ENCODE measurements at regions not wholly inside any gene's neighbourhood (a gene's known extent, or its start where the extent isn't known, plus 50 kb on each side); places are given as distances from the start of the nearest gene placed in this dataset.

- in situ Hi-C loops (cut with HindIII; ENCODE audit: extremely low pct_ligation_motif_present, low pct_unique_long_range_greater_than_20kb) (no loop called here), intact Hi-C loops (cut with micrococcal nuclease; ENCODE audit: unreplicated experiment) (no loop called here)
- Histone ChIP-seq H3K4me1 (ENCODE audit: insufficient read depth, low read length) (no peaks in the 10 kb centered on the region), H4K20me1 (ENCODE audit: insufficient read depth, low read length) (no peaks in the 10 kb centered on the region), H3K4me2 (ENCODE audit: low read depth, low read length) (no peak overlapping the region), H3K36me3 (replicated peaks in 1 of 2; ENCODE audit: control insufficient read depth in 1 of 2, insufficient read depth in 2 of 2, low read length in 2 of 2) (no peaks in the 10 kb centered on the region), H3K9me3 (ENCODE audit: low read length) (no peaks in the 10 kb centered on the region), H3K79me2 (ENCODE audit: insufficient read depth, low read length) (no peaks in the 10 kb centered on the region), H3K4me3 (replicated peaks in 1 of 3; ENCODE audit: insufficient read depth in 1 of 3, low read depth in 2 of 3, low read length in 3 of 3) (no peak overlapping the region), H2AFZ (ENCODE audit: low read length) (no peak overlapping the region), H3K27ac (ENCODE audit: extremely low read length, insufficient read depth, low read length) (no peak overlapping the region), H3K27me3 (ENCODE audit: control insufficient read depth in 1 of 2, insufficient read depth in 2 of 2, low read length in 2 of 2) (no peaks in the 10 kb centered on the region), H3K9ac (ENCODE audit: insufficient read depth, low read depth, low read length) (no peak overlapping the region)
- WGBS (ENCODE audit: low lambda C conversion rate): 1% methylated on average over 4 of the region's 4 CpGs
- no TSS peak for BruUV-seq (replicated peaks)
- TF ChIP-seq TAF15 (IDR thresholded peaks at IDR 0.05; ENCODE audit: low read depth, low read length, poor library complexity, severe bottlenecking): no peak
- TF ChIP-seq CSRNP2 (CRISPR knock-in tag; conservative IDR thresholded peaks at IDR 0.05; ENCODE audit: low read depth): no peak
- no peak for TF ChIP-seq ZNF562 (CRISPR knock-in tag; IDR thresholded peaks at IDR 0.05; ENCODE audit: borderline replicate concordance)
- POLR2A ChIA-PET: no interaction called here
- CTCF ChIA-PET (ENCODE audit: low intra/inter-chr PET ratio, low total read pairs): no interaction called here
- FAIRE-seq (no peak), DNase-seq (ENCODE audit: low spot score) (no peak), ATAC-seq (no peak)
These were observed 586.3 kb downstream of the TDRD15 start for GRCh38 chr2:21710031-21710430.

DNA sequence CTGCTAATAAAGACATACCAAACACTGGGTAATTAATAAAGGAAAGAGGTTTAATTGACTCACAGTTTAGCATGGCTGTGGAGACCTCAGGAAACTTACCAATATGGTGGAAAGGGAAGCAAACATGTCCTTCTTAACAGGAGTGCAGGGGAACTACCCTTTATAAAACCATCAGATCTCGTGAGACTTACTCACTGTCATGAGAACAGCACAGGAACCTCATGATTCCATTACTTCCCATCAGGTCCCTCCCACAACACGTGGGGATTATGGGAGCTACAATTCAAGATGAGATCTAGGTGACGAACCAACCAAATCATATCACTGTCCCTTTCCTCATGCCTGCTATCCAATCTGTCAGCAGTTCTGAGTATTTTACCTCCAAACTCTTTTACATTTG, 586.7 kb downstream of the TDRD15 start:
- ATAC-seq (no peak), DNase-seq (ENCODE audit: low spot score) (no peak), FAIRE-seq (no peak)
- Histone ChIP-seq H3K4me3 (replicated peaks in 1 of 3; ENCODE audit: insufficient read depth in 1 of 3, low read depth in 2 of 3, low read length in 3 of 3) (no peak overlapping the region), H3K9me3 (ENCODE audit: low read length) (no peaks in the 10 kb centered on the region), H3K27me3 (ENCODE audit: control insufficient read depth in 1 of 2, insufficient read depth in 2 of 2, low read length in 2 of 2) (no peaks in the 10 kb centered on the region), H3K36me3 (replicated peaks in 1 of 2; ENCODE audit: control insufficient read depth in 1 of 2, insufficient read depth in 2 of 2, low read length in 2 of 2) (no peaks in the 10 kb centered on the region), H2AFZ (ENCODE audit: low read length) (no peak overlapping the region), H4K20me1 (ENCODE audit: insufficient read depth, low read length) (no peaks in the 10 kb centered on the region), H3K27ac (ENCODE audit: extremely low read length, insufficient read depth, low read length) (no peak overlapping the region), H3K4me1 (ENCODE audit: insufficient read depth, low read length) (no peaks in the 10 kb centered on the region), H3K4me2 (ENCODE audit: low read depth, low read length) (no peak overlapping the region), H3K79me2 (ENCODE audit: insufficient read depth, low read length) (no peaks in the 10 kb centered on the region), H3K9ac (ENCODE audit: insufficient read depth, low read depth, low read length) (no peak overlapping the region)
- 0% methylated on average over 3 of the region's 3 CpGs for WGBS (ENCODE audit: low lambda C conversion rate)
- CTCF ChIA-PET (ENCODE audit: low intra/inter-chr PET ratio, low total read pairs): no interaction called here
- POLR2A ChIA-PET: no interaction called here
- in situ Hi-C loops (cut with HindIII; ENCODE audit: extremely low pct_ligation_motif_present, low pct_unique_long_range_greater_than_20kb) (no loop called here), intact Hi-C loops (cut with micrococcal nuclease; ENCODE audit: unreplicated experiment) (no loop called here)
- BruUV-seq (replicated peaks): no TSS peak
- TF ChIP-seq ZIK1 (CRISPR knock-in tag; IDR thresholded peaks at IDR 0.05; ENCODE audit: borderline replicate concordance, low read depth): no peak
- TF ChIP-seq FOXA1 (IDR thresholded peaks at IDR 0.05): no peak
- no peak for TF ChIP-seq FOXA1 (CRISPR knock-in tag; IDR thresholded peaks at IDR 0.05)
- TF ChIP-seq, protein P1, sequence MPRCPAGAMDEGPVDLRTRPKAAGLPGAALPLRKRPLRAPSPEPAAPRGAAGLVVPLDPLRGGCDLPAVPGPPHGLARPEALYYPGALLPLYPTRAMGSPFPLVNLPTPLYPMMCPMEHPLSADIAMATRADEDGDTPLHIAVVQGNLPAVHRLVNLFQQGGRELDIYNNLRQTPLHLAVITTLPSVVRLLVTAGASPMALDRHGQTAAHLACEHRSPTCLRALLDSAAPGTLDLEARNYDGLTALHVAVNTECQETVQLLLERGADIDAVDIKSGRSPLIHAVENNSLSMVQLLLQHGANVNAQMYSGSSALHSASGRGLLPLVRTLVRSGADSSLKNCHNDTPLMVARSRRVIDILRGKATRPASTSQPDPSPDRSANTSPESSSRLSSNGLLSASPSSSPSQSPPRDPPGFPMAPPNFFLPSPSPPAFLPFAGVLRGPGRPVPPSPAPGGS (CRISPR knock-in tag; IDR thresholded peaks at IDR 0.05): no peak
- TF ChIP-seq SP2 (CRISPR knock-in tag; IDR thresholded peaks at IDR 0.05): no peak
- TF ChIP-seq AGO1 (IDR thresholded peaks at IDR 0.05; ENCODE audit: low read depth, low read length, poor library complexity, severe bottlenecking): no peak
- TF ChIP-seq DR1 (CRISPR knock-in tag; IDR thresholded peaks at IDR 0.05): no peak
- TF ChIP-seq, protein P2, sequence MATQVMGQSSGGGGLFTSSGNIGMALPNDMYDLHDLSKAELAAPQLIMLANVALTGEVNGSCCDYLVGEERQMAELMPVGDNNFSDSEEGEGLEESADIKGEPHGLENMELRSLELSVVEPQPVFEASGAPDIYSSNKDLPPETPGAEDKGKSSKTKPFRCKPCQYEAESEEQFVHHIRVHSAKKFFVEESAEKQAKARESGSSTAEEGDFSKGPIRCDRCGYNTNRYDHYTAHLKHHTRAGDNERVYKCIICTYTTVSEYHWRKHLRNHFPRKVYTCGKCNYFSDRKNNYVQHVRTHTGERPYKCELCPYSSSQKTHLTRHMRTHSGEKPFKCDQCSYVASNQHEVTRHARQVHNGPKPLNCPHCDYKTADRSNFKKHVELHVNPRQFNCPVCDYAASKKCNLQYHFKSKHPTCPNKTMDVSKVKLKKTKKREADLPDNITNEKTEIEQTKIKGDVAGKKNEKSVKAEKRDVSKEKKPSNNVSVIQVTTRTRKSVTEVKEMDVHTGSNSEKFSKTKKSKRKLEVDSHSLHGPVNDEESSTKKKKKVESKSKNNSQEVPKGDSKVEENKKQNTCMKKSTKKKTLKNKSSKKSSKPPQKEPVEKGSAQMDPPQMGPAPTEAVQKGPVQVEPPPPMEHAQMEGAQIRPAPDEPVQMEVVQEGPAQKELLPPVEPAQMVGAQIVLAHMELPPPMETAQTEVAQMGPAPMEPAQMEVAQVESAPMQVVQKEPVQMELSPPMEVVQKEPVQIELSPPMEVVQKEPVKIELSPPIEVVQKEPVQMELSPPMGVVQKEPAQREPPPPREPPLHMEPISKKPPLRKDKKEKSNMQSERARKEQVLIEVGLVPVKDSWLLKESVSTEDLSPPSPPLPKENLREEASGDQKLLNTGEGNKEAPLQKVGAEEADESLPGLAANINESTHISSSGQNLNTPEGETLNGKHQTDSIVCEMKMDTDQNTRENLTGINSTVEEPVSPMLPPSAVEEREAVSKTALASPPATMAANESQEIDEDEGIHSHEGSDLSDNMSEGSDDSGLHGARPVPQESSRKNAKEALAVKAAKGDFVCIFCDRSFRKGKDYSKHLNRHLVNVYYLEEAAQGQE (IDR thresholded peaks at IDR 0.05; ENCODE audit: borderline replicate concordance in 1 of 2, low read depth in 1 of 2, low read length in 2 of 2): no peak
- TF ChIP-seq, protein P3, sequence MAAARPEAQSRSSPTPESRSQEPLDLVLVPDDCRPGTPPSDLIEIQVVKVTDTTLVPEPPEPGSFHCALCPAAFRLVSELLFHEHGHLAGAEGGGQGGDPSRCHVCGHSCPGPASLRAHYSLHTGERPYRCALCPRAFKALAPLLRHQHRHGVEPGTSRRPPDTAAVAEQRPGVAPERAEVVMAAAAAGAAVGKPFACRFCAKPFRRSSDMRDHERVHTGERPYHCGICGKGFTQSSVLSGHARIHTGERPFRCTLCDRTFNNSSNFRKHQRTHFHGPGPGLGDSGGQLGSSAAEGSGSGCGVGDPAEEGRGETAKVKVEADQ (CRISPR knock-in tag; IDR thresholded peaks at IDR 0.05; ENCODE audit: borderline replicate concordance): no peak

Measured in HepG2 (cell line).